Activated T-helper 9 cell treated with anti-CD3 and anti-CD28 coated beads, Interleukin-2, amount 50 U/mL, for 16 hours (primary cell): ENCODE measurements at regions not wholly inside any gene's neighbourhood (a gene's known extent, or its start where the extent isn't known, plus 50 kb on each side); places are given as distances from the start of the nearest gene placed in this dataset.

ENCODE experiments used
- DNase-seq: peaks from one replicate; pipeline ENCODE4 v3.0.0-alpha.2; 2020; ENCODE audit warnings: low read depth

DNA sequence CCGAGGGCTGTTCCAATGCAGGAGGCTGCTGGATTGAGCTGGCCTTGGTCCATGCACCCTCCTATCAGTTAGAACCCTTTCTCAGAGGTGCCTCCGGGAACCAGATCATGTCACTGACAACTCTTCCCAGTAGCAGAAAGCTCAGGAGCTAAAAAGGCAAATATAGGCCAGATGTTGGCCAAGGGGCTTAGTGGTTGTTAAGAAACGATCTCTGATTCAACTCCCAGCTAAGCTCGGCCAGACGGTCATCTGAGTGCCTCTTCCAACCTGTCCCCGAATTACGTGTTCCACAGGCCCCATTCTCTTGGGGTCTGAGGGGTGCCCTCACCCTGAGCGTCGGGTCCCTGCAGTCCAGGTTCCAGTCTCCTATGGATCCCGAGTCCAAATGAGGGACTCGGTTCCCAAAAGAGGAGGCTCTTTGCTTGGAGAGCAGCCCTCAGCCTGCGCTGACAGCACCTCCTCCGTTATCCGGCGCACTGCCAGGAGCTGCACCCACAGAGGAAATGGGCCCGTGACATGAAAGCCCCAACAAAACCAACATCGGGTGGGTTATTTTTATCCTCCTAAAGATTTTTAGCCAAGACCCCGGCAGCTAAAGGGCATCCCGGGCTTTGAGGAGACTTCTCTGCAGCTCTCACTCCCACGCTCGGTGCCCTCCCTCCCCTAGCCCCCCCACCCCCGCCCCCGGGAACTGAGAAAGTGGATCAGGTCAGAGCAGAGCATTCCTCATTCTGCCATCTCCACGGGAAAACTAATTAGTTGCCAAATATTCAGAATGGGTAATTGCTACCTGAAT lies 106.6 kb upstream of the ID2 start:
- DNase-seq: no peak

DNA sequence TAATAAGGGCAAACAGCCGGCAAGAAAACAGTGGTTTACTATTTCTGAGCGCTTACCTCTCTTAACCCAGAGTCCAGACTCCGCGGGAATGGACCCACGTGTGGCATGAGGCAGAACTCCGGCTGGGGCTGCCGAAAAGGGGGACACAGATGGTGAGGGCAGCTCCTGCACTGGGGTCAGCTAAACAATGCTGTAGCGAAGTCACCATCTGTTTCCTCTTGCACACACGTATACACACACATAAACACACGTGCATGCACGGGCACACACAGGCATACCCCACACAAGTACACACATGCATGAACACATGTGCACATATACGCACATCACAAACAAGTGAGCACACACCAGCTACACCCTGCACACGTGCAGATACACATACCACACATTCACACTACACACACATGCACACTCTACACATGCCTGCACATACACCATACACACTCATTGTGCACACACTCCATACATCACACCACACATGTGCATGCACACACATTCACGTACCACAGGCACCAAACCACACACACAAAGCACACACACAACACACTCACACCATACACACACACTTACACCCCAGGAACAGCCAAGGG lies 105.9 kb upstream of the ID2 start:
- no peak for DNase-seq

DNA sequence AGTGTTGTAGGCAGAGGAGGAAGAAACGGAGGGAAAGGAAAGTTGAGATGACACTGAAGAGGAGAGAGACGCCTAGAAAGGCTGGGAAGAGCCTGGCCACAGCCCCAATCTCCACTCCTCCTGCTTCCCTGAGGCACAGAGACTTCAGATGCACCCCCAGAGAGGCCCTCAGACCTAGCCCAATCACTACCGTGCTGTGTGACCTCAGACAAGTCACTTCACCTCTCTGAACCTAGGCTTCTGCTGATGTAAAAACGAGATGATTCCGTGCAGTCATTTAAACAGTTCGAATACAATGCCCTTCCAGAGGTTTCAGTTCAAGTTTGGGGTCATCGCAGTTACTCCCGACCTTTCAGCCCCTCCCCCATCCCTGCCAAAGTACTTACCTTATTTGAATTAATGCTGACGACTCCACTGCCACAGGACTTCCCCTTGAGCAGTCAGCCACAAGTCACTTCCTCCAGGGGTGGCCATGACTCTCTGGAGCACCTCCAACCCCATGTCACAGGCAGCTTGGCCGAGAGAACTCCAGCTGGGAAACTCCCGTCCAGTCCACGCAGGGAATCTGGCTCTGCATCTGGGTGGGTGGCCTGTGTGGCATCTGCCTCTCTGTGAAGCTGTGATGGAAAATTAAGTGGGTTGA lies 105.2 kb upstream of the ID2 start:
- peak; percentile 17 for DNase-seq

DNA sequence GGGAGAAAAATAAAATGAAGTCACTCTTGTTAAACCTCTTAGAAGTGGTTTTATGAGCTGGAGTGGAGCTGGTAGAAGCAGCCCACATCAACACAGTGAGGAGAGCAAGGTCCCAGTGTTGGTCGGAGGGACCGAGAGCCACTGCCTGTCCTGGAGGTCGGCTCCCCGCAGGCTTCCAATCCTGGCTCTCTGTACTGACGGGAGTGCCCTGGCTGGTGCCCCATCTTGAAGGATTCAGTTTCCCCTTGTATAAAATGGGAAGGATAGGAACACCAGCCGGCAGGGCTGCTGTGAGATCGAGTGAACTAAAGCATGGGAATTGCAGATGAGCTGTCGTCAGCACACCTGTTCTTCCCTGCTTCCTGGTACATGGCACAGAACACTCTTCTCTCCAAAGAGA lies 104.3 kb upstream of the ID2 start:
- DNase-seq: no peak

DNA sequence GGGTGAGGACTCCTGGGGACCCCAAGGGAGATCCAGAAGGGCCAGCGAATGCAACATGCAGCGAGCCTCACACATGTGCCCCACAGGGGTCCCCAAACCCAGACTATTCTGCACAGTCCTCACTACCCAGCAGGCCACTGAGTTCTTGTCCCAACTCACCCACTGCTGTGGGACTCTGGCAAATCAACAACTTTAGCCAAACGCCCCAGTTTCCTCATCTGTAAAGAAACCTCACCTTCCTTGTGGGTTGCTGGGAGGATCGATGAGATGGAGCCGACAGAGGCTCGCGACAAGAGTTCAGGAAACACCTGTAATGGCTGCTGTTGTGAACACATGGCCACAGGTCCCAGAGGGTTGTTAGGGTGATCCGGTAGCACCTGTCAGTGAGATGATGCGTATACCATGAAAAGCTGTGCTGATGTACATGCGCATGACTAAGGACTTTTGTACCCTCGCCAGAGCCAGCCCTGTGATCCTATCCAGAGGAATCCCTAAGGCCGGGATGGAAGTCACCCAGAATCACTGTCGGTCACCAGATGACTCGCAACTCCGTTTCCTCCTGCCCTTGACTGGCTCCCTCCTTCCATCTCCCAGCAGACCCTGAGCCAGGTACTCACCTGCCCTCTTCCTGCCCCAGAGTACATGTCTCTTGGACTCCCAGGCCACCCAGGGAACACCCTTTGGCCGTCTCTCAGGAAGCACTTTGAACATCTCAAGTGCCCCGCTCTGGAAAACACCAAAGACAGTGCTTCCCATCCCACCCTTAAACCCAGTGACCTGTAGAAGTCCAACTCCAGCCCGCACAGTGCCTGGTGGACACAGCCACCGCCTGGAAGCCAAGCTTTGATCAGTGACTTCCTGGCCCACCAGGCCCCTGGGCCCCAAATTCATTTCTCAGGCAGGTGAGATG lies 103.3 kb upstream of the ID2 start:
- DNase-seq: no peak

DNA sequence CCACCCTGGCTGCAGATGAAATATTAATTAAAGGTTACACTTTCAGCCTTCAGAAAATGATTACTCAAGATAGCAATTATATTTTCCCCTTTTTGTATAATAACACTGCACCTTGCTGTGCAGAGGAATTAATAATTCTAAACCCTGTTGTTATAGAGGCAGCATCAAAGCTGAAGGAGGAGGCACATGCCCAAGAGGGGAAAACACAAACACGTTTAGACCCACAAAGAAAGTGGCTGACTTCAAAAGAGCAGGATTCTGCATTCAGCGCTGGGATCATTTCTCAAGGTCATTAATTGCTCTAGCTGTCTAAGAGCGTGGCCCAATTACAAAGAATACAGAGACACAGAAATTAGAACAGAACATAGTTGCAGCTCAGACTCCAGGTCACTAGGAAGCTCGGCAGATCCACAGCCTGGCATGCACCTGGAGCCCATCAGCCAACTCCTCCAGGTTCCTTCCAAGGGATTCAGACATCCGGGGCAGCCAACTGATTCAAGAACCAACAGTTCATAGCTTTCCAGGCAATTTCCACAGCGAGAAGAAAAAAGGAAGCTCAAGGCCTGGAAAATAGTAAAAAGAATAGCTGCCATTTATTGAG lies 102.3 kb upstream of the ID2 start:
- DNase-seq: no peak

DNA sequence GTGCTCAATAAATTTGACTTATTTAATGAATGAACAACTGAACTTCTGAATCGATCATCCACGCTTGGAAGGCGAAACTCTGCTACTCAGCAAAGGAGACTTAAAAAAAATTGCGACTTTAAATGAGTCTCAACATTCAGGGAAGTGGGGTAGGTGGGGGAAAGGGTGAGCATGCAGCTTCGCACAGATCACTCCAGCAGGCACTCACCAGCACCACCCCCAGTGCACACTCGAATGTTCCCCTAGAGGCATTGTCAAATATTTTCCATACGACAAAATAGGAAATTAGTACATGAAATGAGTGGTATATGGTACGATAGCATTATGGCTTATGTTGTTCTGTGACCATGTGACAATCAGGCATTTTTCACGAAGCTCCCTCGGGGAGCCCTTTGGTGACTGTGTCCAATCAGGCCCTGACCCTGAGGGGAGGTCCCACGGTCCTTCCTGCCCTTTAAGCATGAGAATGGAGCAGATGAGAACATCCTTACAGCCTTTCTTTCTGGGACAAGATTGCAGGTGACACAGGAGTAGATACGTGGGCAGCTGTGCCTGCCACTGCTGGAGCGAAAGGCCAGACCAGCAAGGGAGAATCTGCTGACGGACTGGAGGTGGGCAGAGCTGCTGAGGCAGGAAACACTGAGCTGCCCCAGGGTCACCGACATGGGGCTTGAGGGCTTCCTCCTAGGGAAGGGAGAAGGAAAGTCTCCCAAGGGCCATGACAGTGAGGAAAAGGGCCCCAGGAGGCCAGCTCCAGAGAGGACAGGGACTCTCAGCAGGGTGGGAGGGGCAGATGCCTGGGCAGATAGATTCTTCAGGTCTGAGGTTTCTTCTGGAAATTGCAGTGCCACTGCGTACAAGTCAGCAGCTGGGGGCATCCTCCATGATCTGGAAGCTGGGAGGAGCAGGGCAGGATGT lies 101.3 kb upstream of the ID2 start:
- no peak for DNase-seq

DNA sequence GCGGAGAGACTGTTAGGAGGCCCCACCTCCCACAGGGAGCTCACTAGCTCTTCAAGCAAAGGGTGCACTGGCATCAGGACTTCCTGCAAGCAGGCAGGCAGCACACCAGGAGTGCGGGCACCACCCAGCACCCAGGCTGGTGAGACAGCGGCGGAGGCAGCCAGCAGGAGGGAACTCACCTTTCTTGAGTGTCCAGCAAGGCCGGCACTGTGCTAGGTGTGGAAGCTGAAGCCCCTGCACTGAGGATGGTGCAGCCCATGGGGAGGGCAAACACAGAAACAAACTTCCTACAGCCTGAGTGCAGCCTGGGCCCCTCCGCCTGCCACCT lies 100.7 kb upstream of the ID2 start:
- DNase-seq: no peak

DNA sequence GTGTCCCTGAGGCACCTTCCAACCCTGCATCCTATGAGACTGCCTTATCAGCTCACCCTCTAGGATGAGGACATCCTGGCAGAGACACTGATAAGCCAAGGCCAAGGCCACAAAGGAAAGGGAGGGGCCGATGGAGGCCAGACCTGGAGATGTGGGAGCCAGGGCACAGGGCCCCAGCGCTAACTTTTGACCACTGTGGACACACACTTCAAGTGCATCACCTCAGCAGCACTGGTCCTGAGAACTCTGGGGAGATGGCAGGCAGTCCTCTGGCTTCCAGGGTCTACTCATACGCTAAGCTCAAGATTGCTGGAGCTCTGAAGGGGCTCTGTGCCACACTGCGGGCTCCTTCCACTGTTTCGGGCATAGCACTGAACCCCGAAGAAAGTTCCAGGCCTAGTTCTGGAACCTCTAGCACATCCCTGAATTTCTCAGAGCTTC lies 100.2 kb upstream of the ID2 start:
- DNase-seq: no peak

DNA sequence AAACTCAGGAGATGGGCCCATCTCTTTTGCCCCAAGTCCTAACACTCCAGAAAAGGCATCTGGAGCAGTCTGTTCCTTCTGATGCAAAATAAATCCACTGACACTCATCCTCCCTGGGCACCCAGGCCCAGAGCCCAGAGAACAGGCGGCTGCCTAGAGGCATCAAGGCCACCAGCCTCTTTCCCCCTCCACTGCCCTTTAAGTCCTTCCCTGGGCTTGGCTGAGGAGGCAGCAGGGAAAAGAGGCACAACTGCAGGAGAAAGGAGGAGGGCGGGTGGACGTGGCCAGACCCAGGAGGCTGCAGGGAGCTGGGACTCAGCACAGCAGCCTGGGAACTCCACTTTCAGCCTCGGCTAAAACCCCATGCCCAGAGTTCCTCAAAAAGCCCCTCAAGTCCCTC lies 99.7 kb upstream of the ID2 start:
- no peak for DNase-seq

DNA sequence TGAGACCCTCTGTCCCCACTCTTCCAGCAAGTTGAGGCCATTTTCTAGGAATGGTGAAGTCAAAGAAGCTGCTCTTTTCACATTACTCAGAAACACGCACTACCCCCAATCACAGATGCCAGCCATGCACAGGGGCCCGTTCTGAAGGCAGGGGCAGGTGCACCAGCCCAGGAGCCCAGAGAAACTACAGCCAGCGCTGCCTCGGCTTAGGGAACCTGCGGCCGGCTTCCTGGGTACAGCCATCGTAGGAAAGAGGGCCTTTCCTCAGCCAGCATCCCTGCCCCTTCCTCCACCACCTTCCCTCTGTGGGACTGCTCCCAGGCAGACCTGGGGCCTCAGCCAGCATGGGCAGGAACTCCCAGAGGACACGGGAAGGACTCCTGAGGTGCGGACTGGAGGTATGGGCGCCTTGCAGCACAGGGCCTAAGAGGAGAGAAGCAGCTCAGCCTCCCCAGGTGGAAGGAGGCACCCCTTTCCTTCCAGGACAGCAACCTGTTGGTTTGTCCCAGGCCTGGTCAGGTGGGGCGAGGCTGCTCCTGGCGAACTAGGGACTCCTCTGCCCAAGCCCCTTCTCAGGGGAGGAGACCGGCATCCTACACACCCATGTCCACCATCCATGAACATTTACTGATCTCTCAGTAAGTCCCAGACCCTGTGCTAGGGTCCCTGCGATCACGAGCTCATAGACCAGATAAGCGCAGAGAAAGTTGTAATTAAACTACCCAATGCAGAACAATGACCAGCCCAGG lies 99.0 kb upstream of the ID2 start:
- DNase-seq: no peak

DNA sequence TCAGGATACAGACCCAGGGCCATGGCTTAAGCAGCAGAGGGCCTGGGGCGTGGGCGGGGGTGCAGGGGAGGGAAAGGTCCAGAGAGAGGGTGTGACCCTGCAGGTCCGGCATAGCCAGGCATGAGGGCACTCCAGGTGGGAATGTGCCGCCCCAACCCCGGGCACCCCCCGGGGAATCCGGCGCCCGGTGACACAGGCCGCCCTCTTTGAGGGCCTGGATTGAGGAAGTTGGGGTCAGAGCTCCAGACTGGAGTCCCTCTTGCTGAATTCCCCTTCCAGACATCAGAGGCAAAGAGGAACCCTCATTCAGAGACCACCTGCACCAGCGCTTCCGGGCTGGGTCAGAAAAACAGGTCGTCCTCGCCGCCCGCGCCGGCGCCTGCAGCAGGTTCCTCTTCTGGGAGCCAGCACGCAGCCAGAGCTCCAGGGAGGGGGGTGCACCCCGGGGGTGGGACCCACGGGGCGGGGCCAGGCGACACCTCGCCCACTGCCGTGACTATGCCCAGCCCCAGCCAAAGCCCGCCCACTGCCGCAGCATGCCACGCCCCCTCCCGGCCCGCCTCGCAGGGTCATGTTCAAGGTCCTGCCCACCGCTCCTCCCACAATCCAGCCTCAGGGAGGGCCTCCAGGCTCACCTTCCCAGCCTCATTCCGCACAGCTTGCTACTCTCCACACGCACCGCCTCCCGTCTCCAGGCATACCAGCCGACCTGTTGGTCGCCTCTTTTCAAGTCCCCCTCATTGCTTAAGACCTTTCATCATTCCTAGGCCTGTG lies 98.3 kb upstream of the ID2 start:
- DNase-seq: peak; percentile 54

DNA sequence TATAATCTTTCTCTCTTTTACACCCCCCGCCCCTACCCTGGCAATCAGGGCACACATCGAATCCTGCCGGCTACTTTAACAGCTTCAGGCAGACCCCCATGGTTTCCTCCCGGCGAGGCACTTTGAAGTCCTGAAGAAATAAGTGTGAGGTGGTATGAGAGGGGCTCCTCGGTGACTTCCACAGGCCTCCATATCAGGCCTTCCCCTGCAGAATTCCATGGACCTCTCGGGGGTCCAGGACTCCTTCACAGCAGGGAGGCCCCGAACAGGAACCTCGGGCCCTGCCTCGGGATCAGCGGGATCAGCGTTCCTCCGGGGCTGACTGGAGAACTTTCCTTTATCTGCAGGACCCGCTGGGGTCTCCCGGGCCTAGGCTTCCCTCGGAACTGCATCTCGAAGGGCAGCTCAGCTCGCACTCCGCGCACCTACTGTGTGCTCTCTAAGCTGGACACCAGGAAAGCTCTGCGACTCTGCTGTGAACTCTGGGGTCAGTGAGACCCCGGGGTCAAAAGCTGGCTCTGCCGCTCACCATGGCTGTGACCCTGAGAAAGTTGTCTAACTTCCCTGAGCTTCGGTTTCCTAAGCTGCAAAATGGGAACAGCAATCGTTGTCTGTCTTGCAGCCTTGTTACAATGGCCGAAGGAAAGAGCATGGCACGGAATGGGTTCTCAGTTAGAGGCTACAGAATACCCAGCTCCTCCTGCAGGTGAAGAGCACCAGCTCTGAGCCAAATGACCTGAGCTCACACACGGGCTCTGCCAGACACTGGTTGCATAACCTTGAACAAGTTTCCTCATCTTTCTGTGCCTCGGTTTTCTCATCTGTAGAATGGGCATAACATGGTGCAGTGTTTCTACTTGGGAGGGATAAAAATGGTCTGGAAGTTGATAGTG lies 97.4 kb upstream of the ID2 start:
- no peak for DNase-seq

DNA sequence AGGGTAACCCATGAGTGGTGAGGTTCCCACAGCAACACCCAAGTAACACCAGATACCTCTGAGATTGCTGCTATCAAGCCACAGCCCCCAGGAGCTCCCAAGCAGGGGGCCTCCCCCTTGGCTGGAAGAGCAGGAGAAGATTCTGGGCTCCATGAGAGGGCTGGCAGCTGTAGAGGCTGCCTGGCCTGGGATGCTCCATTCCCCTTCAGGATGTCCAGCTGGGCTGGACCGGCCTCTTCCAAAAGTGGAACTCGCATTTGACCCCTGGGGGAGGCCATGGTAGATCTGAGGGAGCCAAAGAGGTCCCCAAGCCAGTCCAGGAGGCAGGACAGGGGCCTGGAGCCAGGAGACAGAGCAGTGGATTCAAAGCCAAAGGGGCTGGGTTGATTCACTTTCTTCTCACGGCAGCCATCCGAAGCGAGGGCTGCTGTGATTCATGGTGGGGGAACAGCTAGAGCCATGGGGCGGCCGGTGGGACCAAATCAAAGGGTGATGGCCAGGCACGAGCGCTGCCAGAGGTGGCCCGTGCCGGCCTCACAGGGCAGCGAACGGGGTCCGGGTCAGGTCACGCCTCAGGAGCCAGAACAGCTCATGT lies 95.3 kb upstream of the ID2 start:
- DNase-seq: no peak

DNA sequence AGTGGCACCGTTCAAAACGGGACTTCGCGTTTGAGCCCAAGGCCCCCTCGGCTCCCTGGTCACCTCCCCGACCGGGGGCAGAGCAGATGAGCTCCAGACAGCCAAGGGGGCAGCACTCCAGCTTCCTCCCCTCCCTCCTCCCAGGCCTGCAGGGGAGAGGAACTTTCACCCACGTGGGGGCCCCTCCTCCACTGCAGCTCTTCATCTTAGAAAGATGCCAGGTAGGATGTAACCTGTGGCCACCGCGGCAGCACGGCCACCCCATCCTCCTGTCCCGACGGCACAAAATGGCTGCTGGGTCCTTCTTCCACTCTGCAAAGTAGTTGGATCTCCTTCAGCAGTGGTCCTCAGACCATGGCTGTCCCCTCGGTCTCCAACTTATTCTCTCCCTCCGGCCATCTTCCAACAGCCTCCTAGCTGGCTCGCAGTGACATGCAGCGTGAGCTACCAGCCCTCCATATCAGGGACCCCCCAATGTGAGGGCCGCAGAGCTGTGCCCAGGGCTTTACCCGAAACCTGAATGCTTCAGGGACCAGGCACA lies 94.5 kb upstream of the ID2 start:
- DNase-seq: no peak

DNA sequence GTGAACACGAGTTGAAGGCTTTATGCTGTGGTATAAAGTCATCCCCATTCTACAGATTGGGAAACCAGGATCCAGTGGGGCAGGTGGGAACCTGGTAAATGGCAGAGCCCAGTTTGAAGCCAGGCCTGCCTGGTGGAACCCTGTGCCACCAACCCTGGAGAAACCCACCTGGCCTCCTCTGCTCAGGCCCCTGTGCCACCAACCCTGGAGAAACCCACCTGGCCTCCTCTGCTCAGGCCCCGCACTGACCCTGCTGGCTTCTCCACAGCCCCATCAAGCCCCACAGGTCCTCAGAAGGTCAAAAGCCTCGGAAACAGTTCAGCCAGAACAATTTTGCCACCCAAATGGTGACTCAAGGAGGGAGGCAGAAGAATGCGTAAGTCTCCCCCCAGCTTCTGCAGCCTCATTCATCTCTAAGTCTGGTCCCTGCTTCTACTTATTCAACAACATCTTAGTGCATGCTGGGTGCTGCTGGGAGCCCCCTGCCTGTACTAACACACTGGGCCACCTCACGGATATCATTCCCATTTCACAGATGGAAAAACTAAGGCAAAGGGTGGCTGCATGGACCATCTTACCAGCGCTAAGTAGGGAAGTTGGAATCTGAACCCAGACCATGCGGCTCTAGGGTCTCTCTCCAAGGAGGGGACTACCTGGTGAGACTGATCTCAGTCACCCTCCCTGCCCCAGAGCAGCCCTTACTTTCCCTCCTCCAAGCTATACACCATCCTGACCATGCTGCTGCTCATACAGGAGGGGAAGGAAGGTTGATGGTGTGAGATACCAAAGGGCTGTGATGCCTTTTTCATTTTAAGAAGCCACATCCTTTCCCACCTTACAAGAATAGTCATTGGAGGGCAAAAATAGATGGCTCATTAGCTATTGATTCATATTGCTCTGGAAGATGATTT lies 93.7 kb upstream of the ID2 start:
- no peak for DNase-seq

DNA sequence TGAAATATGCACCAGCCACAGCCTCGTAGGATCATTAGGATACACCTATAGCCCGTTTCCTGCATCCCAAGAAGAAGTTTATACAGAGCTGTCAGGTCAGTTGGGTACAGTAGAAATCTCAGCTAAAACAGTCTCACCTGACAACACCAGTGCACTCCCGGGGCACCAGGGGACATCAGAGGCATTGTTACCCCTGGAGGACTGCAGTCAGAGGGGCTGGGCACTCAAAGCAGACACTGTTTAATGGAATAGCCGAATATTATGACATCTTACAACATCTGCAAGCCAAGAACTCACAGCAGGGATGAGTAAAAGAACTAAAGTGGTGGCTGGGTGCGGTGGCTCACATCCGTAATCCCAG lies 93.0 kb upstream of the ID2 start:
- no peak for DNase-seq
